ENCODE measurements at regions not wholly inside any gene's neighbourhood (a gene's known extent, or its start where the extent isn't known, plus 50 kb on each side); places are given as distances from the start of the nearest gene placed in this dataset.

DNA sequence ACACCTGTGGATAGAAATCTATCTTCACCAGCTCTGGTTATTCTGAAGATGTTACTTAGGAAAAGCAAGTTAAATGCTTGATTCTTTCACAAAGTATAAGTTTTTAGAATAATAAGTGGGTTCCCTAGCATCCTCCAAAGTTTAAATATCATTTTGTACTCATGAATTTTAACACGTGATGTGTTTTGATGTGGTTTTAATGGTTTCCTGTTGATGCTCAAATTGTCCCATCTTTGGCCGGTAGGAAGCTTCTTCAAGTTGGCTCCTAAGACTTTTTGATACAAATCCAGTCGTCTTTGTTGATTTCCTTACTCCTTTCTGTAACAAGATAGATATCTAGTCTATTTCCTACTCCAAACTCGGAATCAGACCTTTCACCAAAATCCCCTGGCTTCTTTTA, 94.5 kb upstream of the STXBP5 start:
- H3K27ac Mint-ChIP-seq (ENCODE audit: unreplicated experiment), result no peak overlapping the region
- no peaks in the 10 kb centered on the region for H3K9me3 Mint-ChIP-seq (ENCODE audit: unreplicated experiment)
- no peaks in the 10 kb centered on the region for H3K4me1 ChIP-seq (ENCODE audit: insufficient read depth, low read length)
- TF ChIP-seq, protein P1, sequence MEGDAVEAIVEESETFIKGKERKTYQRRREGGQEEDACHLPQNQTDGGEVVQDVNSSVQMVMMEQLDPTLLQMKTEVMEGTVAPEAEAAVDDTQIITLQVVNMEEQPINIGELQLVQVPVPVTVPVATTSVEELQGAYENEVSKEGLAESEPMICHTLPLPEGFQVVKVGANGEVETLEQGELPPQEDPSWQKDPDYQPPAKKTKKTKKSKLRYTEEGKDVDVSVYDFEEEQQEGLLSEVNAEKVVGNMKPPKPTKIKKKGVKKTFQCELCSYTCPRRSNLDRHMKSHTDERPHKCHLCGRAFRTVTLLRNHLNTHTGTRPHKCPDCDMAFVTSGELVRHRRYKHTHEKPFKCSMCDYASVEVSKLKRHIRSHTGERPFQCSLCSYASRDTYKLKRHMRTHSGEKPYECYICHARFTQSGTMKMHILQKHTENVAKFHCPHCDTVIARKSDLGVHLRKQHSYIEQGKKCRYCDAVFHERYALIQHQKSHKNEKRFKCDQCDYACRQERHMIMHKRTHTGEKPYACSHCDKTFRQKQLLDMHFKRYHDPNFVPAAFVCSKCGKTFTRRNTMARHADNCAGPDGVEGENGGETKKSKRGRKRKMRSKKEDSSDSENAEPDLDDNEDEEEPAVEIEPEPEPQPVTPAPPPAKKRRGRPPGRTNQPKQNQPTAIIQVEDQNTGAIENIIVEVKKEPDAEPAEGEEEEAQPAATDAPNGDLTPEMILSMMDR (IDR thresholded peaks at IDR 0.05; ENCODE audit: insufficient read depth, low read depth, low read length), result no peak
- TF ChIP-seq EZH2 (IDR thresholded peaks at IDR 0.05; ENCODE audit: insufficient read depth, low read length), result no peak
- H4K20me1 ChIP-seq (ENCODE audit: insufficient read depth, low read length), result no peaks in the 10 kb centered on the region
- FAIRE-seq (peak; percentile 50), DNase-seq (ENCODE audit: low read depth) (no peak)
- H3K4me3 ChIP-seq (ENCODE audit: insufficient read depth, low read depth, low read length), result no peak overlapping the region
- no peaks in the 10 kb centered on the region for H3K4me1 Mint-ChIP-seq (ENCODE audit: low read depth, unreplicated experiment)
- peaks cover 3% of the 10 kb centered on the region for H3K27me3 Mint-ChIP-seq (ENCODE audit: low read depth, unreplicated experiment)
- no peaks in the 10 kb centered on the region for H3K9me3 ChIP-seq (ENCODE audit: insufficient read depth, low read depth, low read length)
- no peaks in the 10 kb centered on the region for H3K36me3 Mint-ChIP-seq (ENCODE audit: low read depth, unreplicated experiment)
- no peak overlapping the region for H3K9ac ChIP-seq (ENCODE audit: low read length)
- no peak overlapping the region for H3K4me3 Mint-ChIP-seq (ENCODE audit: unreplicated experiment)
- H3K36me3 ChIP-seq (ENCODE audit: insufficient read depth, low read length), result no peaks in the 10 kb centered on the region
- H3K79me2 ChIP-seq (ENCODE audit: insufficient read depth, low read length), result no peaks in the 10 kb centered on the region
- no peak overlapping the region for H3K4me2 ChIP-seq (ENCODE audit: low read length)
- H3K27ac ChIP-seq (ENCODE audit: low read depth, low read length), result no peak overlapping the region
- H2AFZ ChIP-seq (ENCODE audit: low read depth, low read length), result no peak overlapping the region
- H3K27me3 ChIP-seq (ENCODE audit: insufficient read depth, low read length), result no peaks in the 10 kb centered on the region

DNA sequence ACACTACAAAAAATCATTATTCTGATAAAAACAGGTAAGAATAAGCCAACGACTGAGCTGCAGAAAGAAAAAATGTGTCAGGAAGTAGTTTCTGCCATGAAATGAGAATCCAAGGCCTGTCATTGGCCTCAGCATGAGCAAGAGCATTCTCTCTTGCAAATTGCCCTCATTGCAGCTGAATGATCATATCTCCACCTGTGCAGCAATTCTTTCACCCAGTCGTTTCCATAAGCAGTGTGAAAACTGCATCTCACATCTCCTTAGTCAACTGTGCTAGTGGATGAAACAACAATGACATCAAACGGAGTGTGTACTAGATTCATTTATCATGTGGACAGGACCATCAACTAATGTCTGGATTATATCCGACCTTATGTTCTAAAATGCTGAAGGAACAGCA, 88.2 kb upstream of the STXBP5 start:
- H2AFZ ChIP-seq (ENCODE audit: low read depth, low read length), result no peak overlapping the region
- Mint-ChIP-seq H3K4me1 (ENCODE audit: low read depth, unreplicated experiment) (no peaks in the 10 kb centered on the region), H3K27me3 (ENCODE audit: low read depth, unreplicated experiment) (peaks cover 3% of the 10 kb centered on the region), H3K9me3 (ENCODE audit: unreplicated experiment) (peaks cover 1% of the 10 kb centered on the region), H3K4me3 (ENCODE audit: unreplicated experiment) (no peak overlapping the region), H3K27ac (ENCODE audit: unreplicated experiment) (no peak overlapping the region), H3K36me3 (ENCODE audit: low read depth, unreplicated experiment) (no peaks in the 10 kb centered on the region)
- no peaks in the 10 kb centered on the region for H3K9me3 ChIP-seq (ENCODE audit: insufficient read depth, low read depth, low read length)
- H3K27me3 ChIP-seq (ENCODE audit: insufficient read depth, low read length), result no peaks in the 10 kb centered on the region
- no peak overlapping the region for H3K27ac ChIP-seq (ENCODE audit: low read depth, low read length)
- no peaks in the 10 kb centered on the region for H3K79me2 ChIP-seq (ENCODE audit: insufficient read depth, low read length)
- no peaks in the 10 kb centered on the region for H3K36me3 ChIP-seq (ENCODE audit: insufficient read depth, low read length)
- TF ChIP-seq, protein P1 (IDR thresholded peaks at IDR 0.05; ENCODE audit: insufficient read depth, low read depth, low read length), result no peak
- no peak for TF ChIP-seq EZH2 (IDR thresholded peaks at IDR 0.05; ENCODE audit: insufficient read depth, low read length)
- no peaks in the 10 kb centered on the region for H4K20me1 ChIP-seq (ENCODE audit: insufficient read depth, low read length)
- FAIRE-seq (no peak), DNase-seq (ENCODE audit: low read depth) (no peak)
- no peak overlapping the region for H3K9ac ChIP-seq (ENCODE audit: low read length)
- H3K4me3 ChIP-seq (ENCODE audit: insufficient read depth, low read depth, low read length), result no peak overlapping the region
- no peaks in the 10 kb centered on the region for H3K4me1 ChIP-seq (ENCODE audit: insufficient read depth, low read length)
- no peak overlapping the region for H3K4me2 ChIP-seq (ENCODE audit: low read length)

DNA sequence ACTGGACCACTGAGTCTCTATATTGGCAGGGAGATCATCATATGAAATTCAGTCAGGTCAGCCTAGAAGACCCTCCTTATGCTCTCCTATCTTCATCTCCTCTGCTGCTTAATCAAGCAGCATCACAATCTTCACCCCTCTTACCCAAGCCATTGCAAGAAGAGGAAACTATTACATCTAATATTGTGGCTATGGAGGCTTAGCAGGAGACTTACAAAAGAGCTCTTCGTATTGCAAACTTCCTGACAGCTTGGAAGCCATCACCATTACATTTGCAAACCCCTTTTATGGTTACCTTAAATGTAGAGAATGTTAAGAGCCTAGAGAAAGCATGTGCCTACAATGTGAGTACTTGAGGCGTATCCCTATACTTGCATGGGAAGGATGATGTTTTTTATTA, 87.2 kb upstream of the STXBP5 start:
- Histone ChIP-seq H3K4me1 (ENCODE audit: insufficient read depth, low read length) (no peaks in the 10 kb centered on the region), H3K27me3 (ENCODE audit: insufficient read depth, low read length) (no peaks in the 10 kb centered on the region), H2AFZ (ENCODE audit: low read depth, low read length) (no peak overlapping the region), H3K36me3 (ENCODE audit: insufficient read depth, low read length) (no peaks in the 10 kb centered on the region), H3K27ac (ENCODE audit: low read depth, low read length) (no peak overlapping the region), H3K4me3 (ENCODE audit: insufficient read depth, low read depth, low read length) (no peak overlapping the region), H3K79me2 (ENCODE audit: insufficient read depth, low read length) (no peaks in the 10 kb centered on the region), H3K9me3 (ENCODE audit: insufficient read depth, low read depth, low read length) (no peaks in the 10 kb centered on the region), H3K4me2 (ENCODE audit: low read length) (no peak overlapping the region), H4K20me1 (ENCODE audit: insufficient read depth, low read length) (no peaks in the 10 kb centered on the region), H3K9ac (ENCODE audit: low read length) (no peak overlapping the region)
- no peak for DNase-seq (ENCODE audit: low read depth)
- TF ChIP-seq EZH2 (IDR thresholded peaks at IDR 0.05; ENCODE audit: insufficient read depth, low read length), result no peak
- TF ChIP-seq, protein P1 (IDR thresholded peaks at IDR 0.05; ENCODE audit: insufficient read depth, low read depth, low read length), result no peak
- peaks cover 3% of the 10 kb centered on the region for H3K27me3 Mint-ChIP-seq (ENCODE audit: low read depth, unreplicated experiment)
- no peak overlapping the region for H3K27ac Mint-ChIP-seq (ENCODE audit: unreplicated experiment)
- H3K9me3 Mint-ChIP-seq (ENCODE audit: unreplicated experiment), result peaks cover 1% of the 10 kb centered on the region
- no peak overlapping the region for H3K4me3 Mint-ChIP-seq (ENCODE audit: unreplicated experiment)
- no peak for FAIRE-seq
- no peaks in the 10 kb centered on the region for H3K4me1 Mint-ChIP-seq (ENCODE audit: low read depth, unreplicated experiment)
- H3K36me3 Mint-ChIP-seq (ENCODE audit: low read depth, unreplicated experiment), result no peaks in the 10 kb centered on the region
